ENCODE measurements at regions not wholly inside any gene's neighbourhood (a gene's known extent, or its start where the extent isn't known, plus 50 kb on each side); places are given as distances from the start of the nearest gene placed in this dataset.
"Not testable (repeated sequence)": the region's sequence is repeated elsewhere in the genome, so short reads cannot be mapped to it uniquely, and the experiment has no call there.

GRCh38 chr2:236895497-236895896 lies 190.2 kb upstream of the COPS8 start:
- DNase-seq (ENCODE audit: low read depth in 3 of 3) = no peak

- DNase-seq (ENCODE audit: low read depth in 3 of 3) = no peak
Observed at GRCh38 chr2:236896688-236897087, 189.0 kb upstream of the COPS8 start.

- no peak for DNase-seq (ENCODE audit: low read depth in 3 of 3)
Observed at GRCh38 chr2:236899146-236899545, 186.5 kb upstream of the COPS8 start.

GRCh38 chr2:236899950-236900640 lies 185.6 kb upstream of the COPS8 start:
- no peak for DNase-seq (ENCODE audit: low read depth in 3 of 3)

- DNase-seq (ENCODE audit: low read depth in 3 of 3) = no peak
Observed at GRCh38 chr2:236901956-236902355, 183.7 kb upstream of the COPS8 start.

- no peak for DNase-seq (ENCODE audit: low read depth in 3 of 3)
Observed at GRCh38 chr2:236903978-236904377, 181.7 kb upstream of the COPS8 start.

- DNase-seq (ENCODE audit: low read depth in 3 of 3) = no peak
Observed at GRCh38 chr2:236904389-236905263, 181.1 kb upstream of the COPS8 start.

- DNase-seq (ENCODE audit: low read depth in 3 of 3) = no peak
Observed at GRCh38 chr2:236905976-236906375, 179.7 kb upstream of the COPS8 start.

GRCh38 chr2:236908439-236909192 lies 177.1 kb upstream of the COPS8 start:
- DNase-seq (ENCODE audit: low read depth in 3 of 3) = no peak

- DNase-seq (ENCODE audit: low read depth in 3 of 3) = no peak
Observed at GRCh38 chr2:236909193-236909504, 176.5 kb upstream of the COPS8 start.

- no peak for DNase-seq (ENCODE audit: low read depth in 3 of 3)
Observed at GRCh38 chr2:236909802-236910201, 175.9 kb upstream of the COPS8 start.

- DNase-seq (ENCODE audit: low read depth in 3 of 3) = no peak
Observed at GRCh38 chr2:236910781-236911495, 174.8 kb upstream of the COPS8 start.

GRCh38 chr2:236912326-236913120 lies 173.2 kb upstream of the COPS8 start:
- DNase-seq (ENCODE audit: low read depth in 3 of 3) = no peak

GRCh38 chr2:236915186-236915585 lies 170.5 kb upstream of the COPS8 start:
- DNase-seq (ENCODE audit: low read depth in 3 of 3) = no peak

- DNase-seq (ENCODE audit: low read depth in 3 of 3) = no peak
Observed at GRCh38 chr2:236915726-236916125, 170.0 kb upstream of the COPS8 start.

- no peak for DNase-seq (ENCODE audit: low read depth in 3 of 3)
Observed at GRCh38 chr2:236916181-236916580, 169.5 kb upstream of the COPS8 start.

- DNase-seq (ENCODE audit: low read depth in 3 of 3) = no peak
Observed at GRCh38 chr2:236916651-236917050, 169.0 kb upstream of the COPS8 start.

GRCh38 chr2:236917164-236917563 lies 168.5 kb upstream of the COPS8 start:
- no peak for DNase-seq (ENCODE audit: low read depth in 3 of 3)

GRCh38 chr2:236918545-236918944 lies 167.1 kb upstream of the COPS8 start:
- no peak for DNase-seq (ENCODE audit: low read depth in 3 of 3)

GRCh38 chr2:236919209-236919608 lies 166.5 kb upstream of the COPS8 start:
- DNase-seq (ENCODE audit: low read depth in 3 of 3) = no peak

GRCh38 chr2:236919801-236920379 lies 165.8 kb upstream of the COPS8 start:
- not testable (repeated sequence) for DNase-seq (ENCODE audit: low read depth in 3 of 3)

All from stimulated activated CD4-positive, alpha-beta T cell treated with anti-CD3 and anti-CD28 coated beads, TNF-alpha, amount 100 ng/mL, for 4 hours (primary cell).